ENCODE measurements at regions not wholly inside any gene's neighbourhood (a gene's known extent, or its start where the extent isn't known, plus 50 kb on each side); places are given as distances from the start of the nearest gene placed in this dataset.

GRCh38 chr15:79529157-79529785 lies 97.1 kb downstream of the MINAR1 start:
- no peaks in the 10 kb centered on the region for H3F3A ChIP-seq (replicated peaks; ENCODE audit: insufficient read depth)
- H3K9ac ChIP-seq: no peak overlapping the region
- 31% methylated on average over 8 of the region's 8 CpGs for WGBS (ENCODE audit: low lambda C conversion rate)
- CTCF ChIA-PET: interaction anchor here (0.9 to 1.3 kb wide), 2 partner anchors 149 to 324 kb away, joined by 3 read pairs; no protein-coding TSS in a partner anchor
- no peaks in the 10 kb centered on the region for H4K20me1 ChIP-seq (ENCODE audit: insufficient read depth)
- H2AFZ ChIP-seq (ENCODE audit: low read depth): no peak overlapping the region
- H3K4me1 ChIP-seq (ENCODE audit: control insufficient read depth in 1 of 2, insufficient read depth in 2 of 2, low read depth in 1 of 2, low read length in 1 of 2): no peaks in the 10 kb centered on the region; a peak in 1 of 4 replicates
- DNase-seq: no peak
- H3K4me2 ChIP-seq: no peak overlapping the region
- no peaks in the 10 kb centered on the region for H3K27me3 ChIP-seq (ENCODE audit: insufficient read depth)
- TF ChIP-seq JUND (IDR thresholded peaks at IDR 0.05) (no peak), IRF3 (IDR thresholded peaks at IDR 0.05; ENCODE audit: low read depth, low read length) (no peak), RXRA (IDR thresholded peaks at IDR 0.05; ENCODE audit: borderline replicate concordance, low read depth) (no peak), RCOR1 (IDR thresholded peaks at IDR 0.05; ENCODE audit: low read length) (no peak)
- no peaks in the 10 kb centered on the region for H3K9me2 ChIP-seq
- H3K36me3 ChIP-seq (replicated peaks in 1 of 2; ENCODE audit: control insufficient read depth in 1 of 2, insufficient read depth in 2 of 2, low read length in 1 of 2): no peaks in the 10 kb centered on the region
- POLR2A ChIA-PET: interaction anchor here (0.5 kb wide), 1 partner anchor 753 kb away, joined by 6 read pairs; no protein-coding TSS in a partner anchor
- no peaks in the 10 kb centered on the region for H3K9me3 ChIP-seq
- no peak overlapping the region for H3K4me3 ChIP-seq (ENCODE audit: low read depth in 2 of 2, low read length in 1 of 2)
- no peaks in the 10 kb centered on the region for H3K79me2 ChIP-seq (ENCODE audit: insufficient read depth)
- no peak overlapping the region for H3K27ac ChIP-seq (ENCODE audit: low read depth in 2 of 2, low read length in 1 of 2)

DNA sequence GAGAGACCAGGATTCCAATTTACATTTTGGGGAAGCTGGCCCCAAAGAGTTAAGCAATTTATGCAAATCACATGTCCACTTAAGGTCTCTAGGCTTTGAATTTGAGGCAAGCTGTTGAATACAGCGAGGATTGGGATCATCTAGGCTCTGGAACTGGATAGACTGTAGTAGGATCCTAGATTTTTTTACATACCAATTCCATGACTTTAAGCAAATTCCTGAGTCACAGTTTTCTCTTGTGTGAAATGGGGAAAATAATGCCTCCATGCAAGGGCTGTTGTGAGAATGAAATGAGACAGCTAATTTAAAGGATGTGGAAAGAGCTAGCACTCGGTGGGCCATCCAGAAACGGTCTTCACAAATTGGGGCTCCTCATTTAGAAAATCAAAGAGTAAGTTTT lies 103.4 kb downstream of the MINAR1 start:
- H3K36me3 ChIP-seq (replicated peaks in 1 of 2; ENCODE audit: control insufficient read depth in 1 of 2, insufficient read depth in 2 of 2, low read length in 1 of 2): no peaks in the 10 kb centered on the region
- H3F3A ChIP-seq (replicated peaks; ENCODE audit: insufficient read depth): no peaks in the 10 kb centered on the region
- no peak overlapping the region for H3K4me2 ChIP-seq
- no peaks in the 10 kb centered on the region for H3K9me3 ChIP-seq
- CTCF ChIA-PET: interaction anchor here (0.9 to 1.6 kb wide), 2 partner anchors 9 to 154 kb away, joined by 3 read pairs; no protein-coding TSS in a partner anchor
- H3K27me3 ChIP-seq (ENCODE audit: insufficient read depth): no peaks in the 10 kb centered on the region
- H3K79me2 ChIP-seq (ENCODE audit: insufficient read depth): no peaks in the 10 kb centered on the region
- no peaks in the 10 kb centered on the region for H3K9me2 ChIP-seq
- no peak overlapping the region for H3K27ac ChIP-seq (ENCODE audit: low read depth in 2 of 2, low read length in 1 of 2)
- H3K4me1 ChIP-seq (ENCODE audit: control insufficient read depth in 1 of 2, insufficient read depth in 2 of 2, low read depth in 1 of 2, low read length in 1 of 2): no peaks in the 10 kb centered on the region
- TF ChIP-seq JUND (IDR thresholded peaks at IDR 0.05) (no peak), YY1 (IDR thresholded peaks at IDR 0.05; ENCODE audit: low read depth) (no peak), IRF3 (IDR thresholded peaks at IDR 0.05; ENCODE audit: low read depth, low read length) (no peak), USF1 (IDR thresholded peaks at IDR 0.05; ENCODE audit: borderline replicate concordance, low read depth) (no peak), TCF12 (IDR thresholded peaks at IDR 0.05) (no peak), EZH2phosphoT487 (IDR thresholded peaks at IDR 0.05; ENCODE audit: borderline replicate concordance, low read depth) (no peak), RFX5 (IDR thresholded peaks at IDR 0.05; ENCODE audit: low read length) (no peak), CTCF (IDR thresholded peaks at IDR 0.05) (no peak), TAF1 (IDR thresholded peaks at IDR 0.05; ENCODE audit: borderline replicate concordance, low read depth, low read length) (no peak)
- TF ChIP-seq, protein P1, sequence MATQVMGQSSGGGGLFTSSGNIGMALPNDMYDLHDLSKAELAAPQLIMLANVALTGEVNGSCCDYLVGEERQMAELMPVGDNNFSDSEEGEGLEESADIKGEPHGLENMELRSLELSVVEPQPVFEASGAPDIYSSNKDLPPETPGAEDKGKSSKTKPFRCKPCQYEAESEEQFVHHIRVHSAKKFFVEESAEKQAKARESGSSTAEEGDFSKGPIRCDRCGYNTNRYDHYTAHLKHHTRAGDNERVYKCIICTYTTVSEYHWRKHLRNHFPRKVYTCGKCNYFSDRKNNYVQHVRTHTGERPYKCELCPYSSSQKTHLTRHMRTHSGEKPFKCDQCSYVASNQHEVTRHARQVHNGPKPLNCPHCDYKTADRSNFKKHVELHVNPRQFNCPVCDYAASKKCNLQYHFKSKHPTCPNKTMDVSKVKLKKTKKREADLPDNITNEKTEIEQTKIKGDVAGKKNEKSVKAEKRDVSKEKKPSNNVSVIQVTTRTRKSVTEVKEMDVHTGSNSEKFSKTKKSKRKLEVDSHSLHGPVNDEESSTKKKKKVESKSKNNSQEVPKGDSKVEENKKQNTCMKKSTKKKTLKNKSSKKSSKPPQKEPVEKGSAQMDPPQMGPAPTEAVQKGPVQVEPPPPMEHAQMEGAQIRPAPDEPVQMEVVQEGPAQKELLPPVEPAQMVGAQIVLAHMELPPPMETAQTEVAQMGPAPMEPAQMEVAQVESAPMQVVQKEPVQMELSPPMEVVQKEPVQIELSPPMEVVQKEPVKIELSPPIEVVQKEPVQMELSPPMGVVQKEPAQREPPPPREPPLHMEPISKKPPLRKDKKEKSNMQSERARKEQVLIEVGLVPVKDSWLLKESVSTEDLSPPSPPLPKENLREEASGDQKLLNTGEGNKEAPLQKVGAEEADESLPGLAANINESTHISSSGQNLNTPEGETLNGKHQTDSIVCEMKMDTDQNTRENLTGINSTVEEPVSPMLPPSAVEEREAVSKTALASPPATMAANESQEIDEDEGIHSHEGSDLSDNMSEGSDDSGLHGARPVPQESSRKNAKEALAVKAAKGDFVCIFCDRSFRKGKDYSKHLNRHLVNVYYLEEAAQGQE (IDR thresholded peaks at IDR 0.05; ENCODE audit: low read depth, low read length): no peak
- no peak for DNase-seq
- POLR2A ChIA-PET: no interaction called here
- H3K4me3 ChIP-seq (ENCODE audit: low read depth in 2 of 2, low read length in 1 of 2): no peak overlapping the region
- H4K20me1 ChIP-seq (ENCODE audit: insufficient read depth): no peaks in the 10 kb centered on the region
- H3K9ac ChIP-seq: no peak overlapping the region
- no peak overlapping the region for H2AFZ ChIP-seq (ENCODE audit: low read depth)
- WGBS (ENCODE audit: low lambda C conversion rate): 38% methylated on average over 3 of the region's 3 CpGs
